Stomach (tissue), 4 donors: ENCODE measurements at regions not wholly inside any gene's neighbourhood (a gene's known extent, or its start where the extent isn't known, plus 50 kb on each side); places are given as distances from the start of the nearest gene placed in this dataset.
"Not testable (repeated sequence)": the region's sequence is repeated elsewhere in the genome, so short reads cannot be mapped to it uniquely, and the experiment has no call there.

Experiments
- POLR2A ChIP-seq, 4 donors: fragments of 450-650 bp; IDR thresholded peaks; one replicate each; pipeline ENCODE4 v1.6.1; 2016; ENCODE audit warnings: antibody characterized with exemption in 4 of 4, control low read depth in 2 of 4, mild to moderate bottlenecking in 1 of 4, moderate library complexity in 1 of 4
- POLR2AphosphoS5 ChIP-seq, 3 donors: sonication (generic); formaldehyde crosslinking; IDR thresholded peaks; one replicate each; pipeline ENCODE4 v1.6.1; 2016; ENCODE audit warnings: antibody characterized with exemption in 3 of 3
- TF ChIP-seq, protein P1 (sequence below), 7 experiments: fragments of 450-650 bp in 4 of 7; fragments of 200-600 bp in 3 of 7; sonication (generic) in 3 of 7; IDR thresholded peaks; one replicate each; pipeline ENCODE4 v1.5.1; 2016 to 2019; ENCODE audit warnings: antibody characterized with exemption in 7 of 7, control low read depth in 2 of 7, mild to moderate bottlenecking in 1 of 7

DNA sequence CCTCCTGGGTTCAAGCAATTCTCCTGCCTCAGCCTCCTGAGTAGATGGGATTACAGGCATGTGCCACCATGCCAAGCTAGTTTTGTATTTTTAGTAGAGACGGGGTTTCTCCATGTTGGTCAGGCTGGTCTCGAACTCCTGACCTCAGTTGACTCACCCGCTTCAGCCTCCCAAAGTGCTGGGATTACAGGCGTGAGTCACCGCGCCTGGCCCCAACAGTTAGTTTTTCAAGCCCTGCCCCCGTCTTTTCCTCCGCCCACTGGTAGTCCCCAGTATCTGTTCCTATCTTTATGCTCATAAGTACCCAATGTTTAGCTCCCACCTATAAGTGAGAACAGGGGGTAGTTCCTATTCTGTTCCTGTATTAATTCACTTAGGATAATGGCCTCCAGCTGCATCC, 116.6 kb upstream of the TBX3 start:
- TF ChIP-seq, protein P1, sequence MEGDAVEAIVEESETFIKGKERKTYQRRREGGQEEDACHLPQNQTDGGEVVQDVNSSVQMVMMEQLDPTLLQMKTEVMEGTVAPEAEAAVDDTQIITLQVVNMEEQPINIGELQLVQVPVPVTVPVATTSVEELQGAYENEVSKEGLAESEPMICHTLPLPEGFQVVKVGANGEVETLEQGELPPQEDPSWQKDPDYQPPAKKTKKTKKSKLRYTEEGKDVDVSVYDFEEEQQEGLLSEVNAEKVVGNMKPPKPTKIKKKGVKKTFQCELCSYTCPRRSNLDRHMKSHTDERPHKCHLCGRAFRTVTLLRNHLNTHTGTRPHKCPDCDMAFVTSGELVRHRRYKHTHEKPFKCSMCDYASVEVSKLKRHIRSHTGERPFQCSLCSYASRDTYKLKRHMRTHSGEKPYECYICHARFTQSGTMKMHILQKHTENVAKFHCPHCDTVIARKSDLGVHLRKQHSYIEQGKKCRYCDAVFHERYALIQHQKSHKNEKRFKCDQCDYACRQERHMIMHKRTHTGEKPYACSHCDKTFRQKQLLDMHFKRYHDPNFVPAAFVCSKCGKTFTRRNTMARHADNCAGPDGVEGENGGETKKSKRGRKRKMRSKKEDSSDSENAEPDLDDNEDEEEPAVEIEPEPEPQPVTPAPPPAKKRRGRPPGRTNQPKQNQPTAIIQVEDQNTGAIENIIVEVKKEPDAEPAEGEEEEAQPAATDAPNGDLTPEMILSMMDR (IDR thresholded peaks at IDR 0.05): not testable (repeated sequence)
- TF ChIP-seq POLR2AphosphoS5, POLR2A (IDR thresholded peaks at IDR 0.05): not testable (repeated sequence)
